GM19452 (cell line): ENCODE measurements at regions not wholly inside any gene's neighbourhood (a gene's known extent, or its start where the extent isn't known, plus 50 kb on each side); places are given as distances from the start of the nearest gene placed in this dataset.
"Not testable (repeated sequence)": the region's sequence is repeated elsewhere in the genome, so short reads cannot be mapped to it uniquely, and the experiment has no call there.

Experiments
- ATAC-seq: cut with Tn5 transposase; IDR thresholded peaks from one replicate; pipeline ENCODE4 v1.9.1; 2021; ENCODE audit not compliant: unreplicated experiment

- ATAC-seq, result peak; percentile 84
Observed at GRCh38 chr21:5128261-5128660, 5393.1 kb upstream of the TPTE start.

GRCh38 chr21:5133824-5134223, 5387.6 kb upstream of the TPTE start:
- not testable (repeated sequence) for ATAC-seq

- ATAC-seq, result not testable (repeated sequence)
Observed at GRCh38 chr21:5136406-5136805, 5385.0 kb upstream of the TPTE start.

- ATAC-seq, result not testable (repeated sequence)
Observed at GRCh38 chr21:5137006-5137405, 5384.4 kb upstream of the TPTE start.

DNA sequence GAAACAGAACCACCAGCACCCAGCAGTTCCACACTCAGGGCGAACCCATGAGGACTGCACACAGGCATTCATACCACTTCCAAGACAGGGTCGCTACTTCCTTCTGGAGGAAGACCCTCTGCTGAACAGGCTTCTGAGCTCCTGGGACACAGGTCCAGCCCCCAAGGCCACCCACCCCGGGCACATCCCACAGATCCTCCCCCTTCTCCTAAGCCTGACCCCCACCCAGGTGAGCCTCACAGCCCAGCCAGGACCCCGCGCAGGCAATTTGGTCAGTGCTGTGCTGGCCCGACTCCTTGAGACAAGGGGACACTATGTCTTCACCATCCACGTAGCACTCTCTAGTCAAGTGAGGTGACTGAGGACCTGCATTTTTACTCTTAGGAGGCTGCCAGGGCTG, 5382.7 kb upstream of the TPTE start:
- not testable (repeated sequence) for ATAC-seq

- ATAC-seq, result not testable (repeated sequence)
Observed at GRCh38 chr21:5139528-5139927, 5381.9 kb upstream of the TPTE start.

GRCh38 chr21:5143011-5143410, 5378.4 kb upstream of the TPTE start:
- not testable (repeated sequence) for ATAC-seq

DNA sequence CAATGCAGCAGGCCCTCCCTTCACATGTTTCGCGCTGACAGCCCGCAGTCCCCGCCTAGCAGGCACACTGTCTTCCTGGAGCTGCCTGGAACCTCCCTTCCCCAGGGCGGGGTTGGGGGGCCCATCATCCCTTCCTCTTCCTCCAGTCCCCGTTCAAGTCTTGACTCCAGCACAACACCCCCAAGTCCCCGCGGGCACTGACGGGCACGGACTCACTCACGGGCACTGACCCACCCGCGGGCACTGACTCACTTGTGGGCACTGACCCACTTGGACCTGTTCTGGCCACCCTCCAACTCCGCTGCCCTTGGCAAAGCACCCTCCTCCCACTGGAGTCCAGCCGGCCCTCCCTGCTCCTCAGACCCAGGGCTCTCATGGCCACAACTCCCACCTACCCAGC, 5376.7 kb upstream of the TPTE start:
- ATAC-seq, result not testable (repeated sequence)

DNA sequence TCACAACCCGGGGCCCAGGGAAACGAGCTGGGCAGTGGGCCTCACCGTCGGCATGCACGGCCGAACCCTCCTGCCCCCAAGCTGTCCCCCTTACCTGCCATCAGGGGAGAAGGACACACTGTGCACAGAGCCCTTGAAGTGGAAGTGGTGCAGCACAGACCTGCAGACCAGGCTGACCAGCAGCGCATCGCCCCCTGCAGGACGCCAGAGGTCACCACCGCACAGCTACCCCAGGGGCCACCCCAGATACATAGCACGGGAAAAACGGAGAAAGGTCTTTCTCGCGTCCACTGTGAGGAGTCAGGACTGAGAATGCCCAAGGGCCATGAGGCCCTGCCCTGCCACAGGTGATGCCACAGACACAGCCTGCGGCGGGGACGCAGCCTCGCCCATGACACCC, 5373.7 kb upstream of the TPTE start:
- ATAC-seq, result not testable (repeated sequence)

DNA sequence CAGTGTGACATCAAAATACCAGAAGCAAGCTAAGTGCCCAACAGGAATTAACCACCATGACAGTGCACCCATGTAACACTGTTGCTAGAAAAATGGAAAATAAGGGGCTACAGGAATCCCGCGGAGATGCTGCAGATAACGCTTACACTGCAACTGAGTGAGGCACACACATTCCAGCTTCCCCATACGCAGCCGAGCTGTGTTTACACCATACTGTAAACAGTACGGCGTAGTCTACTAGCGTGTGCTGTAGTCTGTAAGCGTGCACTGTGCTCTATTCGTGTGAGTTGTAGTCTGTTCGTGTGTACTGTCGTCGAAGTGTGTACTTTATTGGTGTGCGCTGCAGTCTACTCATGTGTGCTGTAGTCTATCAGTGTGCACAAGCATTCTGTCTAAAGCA, 5372.2 kb upstream of the TPTE start:
- ATAC-seq, result not testable (repeated sequence)

DNA sequence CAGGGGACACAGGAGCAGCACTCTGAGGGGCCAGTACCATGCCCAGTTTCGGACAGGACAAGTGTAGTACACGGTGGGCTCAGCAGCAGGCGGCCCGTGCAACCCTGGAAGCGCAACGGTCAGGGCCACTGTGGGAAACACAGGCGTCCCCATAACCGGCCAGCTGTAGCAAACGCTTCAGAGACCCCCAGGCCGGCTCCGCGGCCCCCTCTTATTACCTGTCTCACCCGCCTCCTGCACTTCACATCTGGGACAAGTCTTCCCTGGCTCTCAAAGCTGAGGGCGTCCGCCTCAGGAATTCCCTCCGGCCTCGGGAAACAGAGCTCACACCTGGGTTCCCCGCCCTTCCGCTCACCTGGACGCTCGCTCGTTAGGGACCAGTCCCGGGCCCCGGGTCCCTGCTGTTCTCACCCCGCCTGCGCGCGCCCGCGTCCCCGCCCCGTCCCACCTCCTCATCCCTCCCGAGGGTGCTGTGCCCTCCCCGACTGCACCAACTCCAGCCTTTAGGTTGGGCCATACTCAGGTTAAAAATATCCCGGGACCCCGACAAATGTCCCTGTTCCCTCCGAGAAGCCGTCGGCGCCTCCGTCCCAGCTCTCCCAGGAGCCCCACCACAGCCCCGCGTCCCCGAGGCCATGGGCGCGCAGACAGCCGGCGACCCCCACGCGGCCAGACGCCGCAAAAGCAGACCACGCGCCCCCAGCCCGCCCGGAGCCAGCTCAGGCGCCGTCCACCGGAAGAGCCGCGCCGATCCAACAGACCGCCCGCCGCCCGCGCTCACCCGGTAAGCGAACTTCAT, 5367.3 kb upstream of the TPTE start:
- ATAC-seq, result peak; percentile 22

DNA sequence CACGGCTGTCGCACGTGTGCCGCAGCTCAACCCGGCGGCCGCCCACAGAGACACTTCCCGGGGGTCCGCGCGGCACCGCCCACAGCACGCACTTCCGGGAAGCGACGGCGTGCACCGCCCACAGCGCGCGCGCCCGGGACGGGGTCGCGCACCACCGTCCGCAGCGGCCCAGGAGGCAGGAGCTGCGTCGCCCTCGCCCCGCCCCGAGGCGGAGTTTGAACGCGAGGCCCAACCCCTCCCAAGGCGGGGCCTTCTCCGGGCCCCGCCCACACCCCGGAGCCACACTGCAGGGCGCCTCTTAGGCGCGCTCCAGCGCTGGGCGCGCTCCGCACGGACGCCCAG, 5366.8 kb upstream of the TPTE start:
- ATAC-seq, result peak; percentile 91

DNA sequence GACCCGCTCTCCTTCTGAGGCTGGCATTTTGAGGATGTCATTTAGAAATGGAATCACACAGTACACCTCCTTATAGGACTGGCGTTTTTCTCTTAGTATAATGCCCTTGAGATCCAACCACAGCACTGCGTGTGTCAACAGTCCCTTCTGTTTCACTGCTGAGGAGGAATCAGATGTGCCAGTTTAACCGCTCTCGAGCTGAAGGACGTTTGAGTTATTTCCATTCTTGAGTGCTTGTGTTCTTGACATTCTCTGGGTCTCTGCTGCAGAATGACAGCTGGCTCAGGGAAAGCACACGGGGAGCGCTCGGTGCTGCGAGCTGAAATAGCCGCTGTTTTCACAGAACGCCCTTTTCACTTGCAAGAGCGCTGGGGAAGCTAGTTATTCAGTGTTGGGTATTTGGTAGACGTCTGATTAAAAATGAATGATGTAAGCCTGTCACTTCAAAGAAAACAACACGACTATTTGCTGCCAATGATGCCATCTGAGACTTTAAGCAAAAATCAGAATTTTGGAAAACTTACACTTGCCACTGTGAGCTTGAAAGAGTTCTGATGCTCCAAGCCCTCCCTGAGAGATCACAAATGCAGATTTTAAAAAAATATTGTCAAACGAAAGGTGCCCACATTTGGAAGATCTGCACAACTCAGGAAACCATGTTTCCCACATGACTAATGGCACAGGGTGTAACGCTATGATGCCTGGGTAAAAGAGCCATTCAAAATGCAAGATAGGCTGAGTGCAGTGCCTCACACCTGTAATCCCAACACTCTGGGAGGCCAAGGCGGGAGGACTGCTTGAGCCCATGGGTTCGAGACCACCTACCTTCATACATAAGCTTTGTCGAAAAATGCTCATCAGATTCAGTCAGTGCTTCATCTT, 5358.4 kb upstream of the TPTE start:
- not testable (repeated sequence) for ATAC-seq

DNA sequence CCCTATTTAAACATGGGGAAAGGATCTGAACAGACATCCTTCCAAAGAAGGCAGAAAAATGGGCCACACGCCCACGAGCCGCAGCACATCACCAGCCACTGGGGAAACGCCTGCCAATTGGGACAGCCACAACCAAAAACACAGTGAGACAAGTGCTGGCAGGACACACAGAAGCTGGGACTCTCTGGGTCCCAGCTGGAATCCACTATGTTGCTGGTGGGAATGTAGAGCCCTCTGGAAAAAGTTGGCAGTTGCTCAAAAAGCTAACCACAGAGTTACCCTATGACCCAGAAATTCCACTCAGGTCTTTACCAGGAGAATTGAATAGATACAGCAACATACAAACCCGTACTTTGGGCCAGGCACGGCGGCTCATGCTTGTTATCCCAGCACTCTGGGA, 5355.6 kb upstream of the TPTE start:
- ATAC-seq, result not testable (repeated sequence)
